Testis (tissue), 2 donors: ENCODE measurements at regions not wholly inside any gene's neighbourhood (a gene's known extent, or its start where the extent isn't known, plus 50 kb on each side); places are given as distances from the start of the nearest gene placed in this dataset.

ENCODE experiments used
- DNase-seq: peaks from one replicate; pipeline ENCODE4 v3.0.0-alpha.2; 2019
- H3K27ac ChIP-seq, 2 donors: fragments of 200-600 bp; sonication (generic); one replicate each; pipeline ENCODE4 v1.5.1; 2019
- H3K27me3 ChIP-seq: fragments of 200-600 bp; sonication (generic); one replicate; pipeline ENCODE4 v1.5.1; 2019
- H3K36me3 ChIP-seq: fragments of 200-600 bp; sonication (generic); one replicate; pipeline ENCODE4 v1.5.1; 2017; ENCODE audit warnings: low read depth; ENCODE audit errors: missing control alignments
- H3K4me1 ChIP-seq: fragments of 200-600 bp; sonication (generic); one replicate; pipeline ENCODE4 v1.5.1; 2019
- H3K4me3 ChIP-seq, 2 donors: fragments of 200-600 bp; sonication (generic); one replicate each; pipeline ENCODE4 v1.5.1; 2017 to 2019
- H3K9me3 ChIP-seq: fragments of 200-600 bp; sonication (generic); one replicate; pipeline ENCODE4 v1.5.1; 2017
- POLR2A ChIP-seq: fragments of 450-650 bp; IDR thresholded peaks from one replicate; pipeline ENCODE4 v1.6.1; 2017; ENCODE audit warnings: antibody characterized with exemption, mild to moderate bottlenecking, moderate library complexity
- WGBS, 2 donors: methylation state at CpG; one replicate each; pipeline ENCODE4 v1.1.5; 2018; 5-methylcytosine and 5-hydroxymethylcytosine counted together
- intact Hi-C: fragments of 100-400 bp; cut with DNase I; formaldehyde crosslinking; loops from one replicate; pipeline ENCODE4 v1.15.1; 2023; ENCODE audit warnings: low total_unique reads
- TF ChIP-seq, protein P1 (sequence below), 3 experiments: fragments of 450-650 bp in 2 of 3; fragments of 200-600 bp in 1 of 3; sonication (generic) in 1 of 3; IDR thresholded peaks; one replicate each; pipeline ENCODE4 v1.5.1; 2016 to 2019; ENCODE audit warnings: antibody characterized with exemption in 3 of 3, mild to moderate bottlenecking in 2 of 3, moderate library complexity in 1 of 3

DNA sequence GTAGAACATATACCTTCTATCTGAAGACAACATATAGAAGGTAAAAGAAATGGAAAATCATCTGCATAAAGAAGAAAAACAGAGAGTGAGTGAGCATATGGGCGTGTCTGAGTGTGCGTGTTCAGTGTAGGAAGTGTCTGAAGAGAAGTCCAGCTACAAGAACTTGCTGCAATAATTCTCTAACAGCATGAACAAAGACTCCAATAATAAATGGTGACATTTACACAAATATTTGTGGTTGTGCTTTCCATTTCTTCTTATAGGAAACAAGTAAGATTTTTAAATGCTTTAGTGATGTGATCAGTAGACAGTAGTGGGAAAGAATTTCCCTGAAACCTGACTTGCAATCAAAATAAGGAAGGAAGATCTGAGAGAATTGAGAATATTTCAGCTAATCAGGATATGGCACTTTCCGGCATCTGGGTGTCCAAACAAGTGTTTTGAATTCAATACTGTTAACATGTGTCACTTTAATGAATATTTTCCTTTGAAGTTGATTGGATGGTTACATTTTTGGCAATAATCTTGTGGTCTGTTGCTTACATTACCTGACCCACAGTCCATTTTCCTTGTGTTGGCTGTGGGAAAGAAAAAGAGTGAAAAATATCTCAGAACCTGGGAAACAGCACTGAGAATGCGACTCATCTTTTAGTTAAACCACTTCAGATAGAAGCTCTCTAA, 154.0 kb downstream of the TGFB2 start:
- intact Hi-C loops, result no loop called here
- Histone ChIP-seq H3K36me3 (no peaks in the 10 kb centered on the region), H3K9me3 (no peaks in the 10 kb centered on the region), H3K27me3 (no peaks in the 10 kb centered on the region), H3K4me1 (peaks cover 3% of the 10 kb centered on the region), H3K4me3 (no peak overlapping the region), H3K27ac (peak overlapping the region in 1 of 2 donors; percentile 53)
- DNase-seq, result no peak
- 54 to 55% methylated on average over 4 of the region's 4 CpGs for WGBS, 2 donors
- TF ChIP-seq, protein P1, sequence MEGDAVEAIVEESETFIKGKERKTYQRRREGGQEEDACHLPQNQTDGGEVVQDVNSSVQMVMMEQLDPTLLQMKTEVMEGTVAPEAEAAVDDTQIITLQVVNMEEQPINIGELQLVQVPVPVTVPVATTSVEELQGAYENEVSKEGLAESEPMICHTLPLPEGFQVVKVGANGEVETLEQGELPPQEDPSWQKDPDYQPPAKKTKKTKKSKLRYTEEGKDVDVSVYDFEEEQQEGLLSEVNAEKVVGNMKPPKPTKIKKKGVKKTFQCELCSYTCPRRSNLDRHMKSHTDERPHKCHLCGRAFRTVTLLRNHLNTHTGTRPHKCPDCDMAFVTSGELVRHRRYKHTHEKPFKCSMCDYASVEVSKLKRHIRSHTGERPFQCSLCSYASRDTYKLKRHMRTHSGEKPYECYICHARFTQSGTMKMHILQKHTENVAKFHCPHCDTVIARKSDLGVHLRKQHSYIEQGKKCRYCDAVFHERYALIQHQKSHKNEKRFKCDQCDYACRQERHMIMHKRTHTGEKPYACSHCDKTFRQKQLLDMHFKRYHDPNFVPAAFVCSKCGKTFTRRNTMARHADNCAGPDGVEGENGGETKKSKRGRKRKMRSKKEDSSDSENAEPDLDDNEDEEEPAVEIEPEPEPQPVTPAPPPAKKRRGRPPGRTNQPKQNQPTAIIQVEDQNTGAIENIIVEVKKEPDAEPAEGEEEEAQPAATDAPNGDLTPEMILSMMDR (IDR thresholded peaks at IDR 0.05), result no peak
- no peak for TF ChIP-seq POLR2A

GRCh38 chr1:218499911-218500310, 154.8 kb downstream of the TGFB2 start:
- peaks cover 3% of the 10 kb centered on the region for H3K4me1 ChIP-seq
- no peaks in the 10 kb centered on the region for H3K9me3 ChIP-seq
- no peak overlapping the region for H3K4me3 ChIP-seq
- H3K27ac ChIP-seq, result no peak overlapping the region
- H3K36me3 ChIP-seq, result no peaks in the 10 kb centered on the region
- TF ChIP-seq, protein P1 (IDR thresholded peaks at IDR 0.05), result no peak
- no peak for TF ChIP-seq POLR2A
- H3K27me3 ChIP-seq, result no peaks in the 10 kb centered on the region
- DNase-seq, result no peak
- WGBS, 2 donors, result 91 to 96% methylated on average over 7 of the region's 7 CpGs
- intact Hi-C loops, result no loop called here

- WGBS, 2 donors, result 47 to 63% methylated on average over 5 of the region's 5 CpGs
Measured at GRCh38 chr1:218501161-218501560, 156.0 kb downstream of the TGFB2 start.

GRCh38 chr1:218502383-218502782, 157.2 kb downstream of the TGFB2 start:
- 82 to 91% methylated on average over 2 of the region's 2 CpGs for WGBS, 2 donors
- TF ChIP-seq, protein P1 (IDR thresholded peaks at IDR 0.05), result no peak
- no peak for TF ChIP-seq POLR2A
- no peaks in the 10 kb centered on the region for H3K9me3 ChIP-seq
- peaks cover 3% of the 10 kb centered on the region for H3K4me1 ChIP-seq
- no peak overlapping the region for H3K27ac ChIP-seq
- intact Hi-C loops, result no loop called here
- H3K4me3 ChIP-seq, result no peak overlapping the region
- H3K27me3 ChIP-seq, result no peaks in the 10 kb centered on the region
- H3K36me3 ChIP-seq, result no peaks in the 10 kb centered on the region
- DNase-seq, result no peak

More at GRCh38 chr1:218501161-218501560, 156.0 kb downstream of the TGFB2 start:
- intact Hi-C loops, result no loop called here
- Histone ChIP-seq H3K4me3 (no peak overlapping the region), H3K27ac (no peak overlapping the region), H3K9me3 (no peaks in the 10 kb centered on the region), H3K27me3 (no peaks in the 10 kb centered on the region), H3K36me3 (no peaks in the 10 kb centered on the region), H3K4me1 (peaks cover 3% of the 10 kb centered on the region)
- no peak for TF ChIP-seq POLR2A
- TF ChIP-seq, protein P1 (IDR thresholded peaks at IDR 0.05), result no peak
- peak; percentile 15 for DNase-seq

DNA sequence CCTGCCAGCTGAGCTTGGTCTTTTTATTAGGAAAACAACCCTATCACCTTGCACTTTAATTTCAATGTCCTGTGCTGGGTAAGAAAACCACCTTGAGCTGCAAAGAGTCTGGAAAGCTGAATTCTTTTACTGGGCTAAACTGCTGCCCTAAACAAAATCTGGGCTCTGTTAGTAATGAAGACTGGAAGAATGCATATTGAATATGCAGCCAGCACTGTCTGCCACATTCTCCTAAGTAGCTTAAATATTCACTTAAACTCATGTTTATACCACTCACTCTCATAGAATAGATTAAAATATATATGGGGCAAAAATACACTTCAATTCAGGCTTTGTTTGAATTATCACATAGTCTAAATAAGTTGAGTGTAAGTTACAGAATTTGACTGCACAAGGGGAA, 158.0 kb downstream of the TGFB2 start:
- no peak overlapping the region for H3K27ac ChIP-seq
- DNase-seq, result no peak
- TF ChIP-seq, protein P1 (IDR thresholded peaks at IDR 0.05), result no peak
- no peak for TF ChIP-seq POLR2A
- H3K4me3 ChIP-seq, result no peak overlapping the region
- intact Hi-C loops, result no loop called here
- no peaks in the 10 kb centered on the region for H3K9me3 ChIP-seq
- no peaks in the 10 kb centered on the region for H3K27me3 ChIP-seq
- no peaks in the 10 kb centered on the region for H3K36me3 ChIP-seq
- peaks cover 3% of the 10 kb centered on the region for H3K4me1 ChIP-seq
